ENCODE measurements at regions not wholly inside any gene's neighbourhood (a gene's known extent, or its start where the extent isn't known, plus 50 kb on each side); places are given as distances from the start of the nearest gene placed in this dataset.
A peak's percentile ranks its signal among the peaks of the same experiment; 100 is the strongest.

- no peak for DNase-seq
Measured at GRCh38 chr9:115210699-115211098, 92.7 kb upstream of the TNC start.

GRCh38 chr9:115211413-115212124, 93.6 kb upstream of the TNC start:
- no peak for DNase-seq

GRCh38 chr9:115212125-115212605, 94.2 kb upstream of the TNC start:
- DNase-seq, result no peak

DNA sequence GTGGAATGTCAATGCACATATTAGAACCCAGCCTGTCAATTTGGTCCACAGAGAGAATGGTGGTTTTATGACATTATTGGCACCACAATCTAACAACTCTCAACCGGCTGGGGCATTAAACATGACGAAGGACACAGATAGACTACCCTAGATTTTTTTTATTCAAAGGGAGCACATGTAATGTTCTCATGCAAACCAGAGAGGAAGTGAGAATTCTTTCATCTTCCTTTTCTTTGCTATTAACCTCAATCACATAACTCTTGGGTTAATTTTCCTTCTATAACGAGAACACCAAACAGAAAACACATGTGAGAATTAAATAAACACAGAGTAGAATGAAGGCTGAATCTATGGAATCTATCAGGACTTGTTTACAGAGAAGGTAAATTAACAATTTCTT, 94.9 kb upstream of the TNC start:
- DNase-seq, result no peak

DNA sequence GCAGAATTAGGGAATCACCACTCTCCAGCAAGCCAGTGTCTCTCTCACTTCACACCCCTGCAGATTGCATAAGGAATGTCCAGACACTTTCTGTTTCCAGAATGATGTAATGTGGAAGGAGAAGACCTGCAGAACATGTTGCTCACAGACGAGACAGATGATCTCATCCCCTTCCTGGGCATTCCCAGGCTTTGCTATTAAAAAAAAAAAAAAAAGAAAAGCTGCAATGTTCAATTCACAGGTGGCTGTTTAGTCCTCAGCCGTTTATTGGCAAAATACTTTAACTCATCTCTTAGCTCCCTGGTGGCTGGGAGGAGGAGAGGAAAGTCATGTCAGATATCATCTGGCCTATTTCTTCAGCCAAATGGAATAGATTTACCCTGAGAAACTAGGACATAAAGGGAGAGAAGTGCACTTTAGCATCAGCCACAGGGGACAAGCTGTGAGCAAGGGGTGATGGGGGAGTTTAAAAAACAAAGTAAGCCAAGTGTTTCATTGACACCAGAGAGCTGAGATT, 95.9 kb upstream of the TNC start:
- peak; percentile 20 for DNase-seq

GRCh38 chr9:115216873-115217272, 98.9 kb upstream of the TNC start:
- DNase-seq, result no peak

- DNase-seq, result no peak
Measured at GRCh38 chr9:115220319-115221005, 102.5 kb upstream of the TNC start.

DNA sequence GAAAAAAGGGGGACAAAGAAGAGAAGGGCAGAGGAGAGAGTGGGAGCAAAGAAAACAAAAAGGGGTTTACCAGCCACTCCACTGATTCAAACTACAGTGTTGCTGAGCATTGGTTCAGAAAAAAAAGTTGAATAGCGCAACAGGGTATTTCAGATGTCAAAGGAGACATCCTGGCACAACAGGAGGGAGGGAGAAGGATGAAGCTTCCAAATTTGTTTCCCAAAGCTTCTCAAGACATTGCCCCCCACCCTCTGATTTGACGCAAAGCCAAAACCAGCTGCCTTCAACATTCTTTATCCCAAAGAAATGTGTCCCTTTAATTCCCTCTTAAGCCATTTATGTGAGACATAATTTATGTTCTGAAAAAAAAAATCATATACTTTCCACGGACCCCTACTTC, 105.5 kb upstream of the TNC start:
- DNase-seq, result no peak

- DNase-seq, result no peak
Measured at GRCh38 chr9:115225459-115226116, 107.6 kb upstream of the TNC start.

DNA sequence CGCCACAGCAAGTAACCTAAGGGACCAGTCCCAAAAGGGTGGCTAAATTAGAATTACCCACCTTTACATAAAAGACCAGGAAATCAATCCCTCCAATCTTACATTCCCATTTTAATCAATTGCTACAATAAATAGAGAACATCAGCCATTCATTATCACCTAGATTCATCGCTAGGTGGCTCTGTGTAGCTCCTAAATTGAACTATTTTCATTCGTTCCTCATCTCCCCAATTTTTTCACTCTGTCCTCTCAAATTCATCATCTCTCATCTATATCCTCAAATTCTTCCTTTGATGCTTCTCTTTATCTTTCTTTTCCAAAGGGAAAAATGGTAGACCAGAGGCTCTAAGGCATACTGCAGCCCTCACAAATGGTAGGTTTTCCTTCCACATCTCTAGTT, 108.2 kb upstream of the TNC start:
- no peak for DNase-seq

GRCh38 chr9:115229496-115229895, 111.5 kb upstream of the TNC start:
- no peak for DNase-seq

- DNase-seq, result no peak
Measured at GRCh38 chr9:115230924-115231515, 113.1 kb upstream of the TNC start.

GRCh38 chr9:115232181-115232774, 114.3 kb upstream of the TNC start:
- no peak for DNase-seq

GRCh38 chr9:115234094-115234493, 116.1 kb upstream of the TNC start:
- no peak for DNase-seq

- no peak for DNase-seq
Measured at GRCh38 chr9:115235221-115235620, 117.3 kb upstream of the TNC start.

DNA sequence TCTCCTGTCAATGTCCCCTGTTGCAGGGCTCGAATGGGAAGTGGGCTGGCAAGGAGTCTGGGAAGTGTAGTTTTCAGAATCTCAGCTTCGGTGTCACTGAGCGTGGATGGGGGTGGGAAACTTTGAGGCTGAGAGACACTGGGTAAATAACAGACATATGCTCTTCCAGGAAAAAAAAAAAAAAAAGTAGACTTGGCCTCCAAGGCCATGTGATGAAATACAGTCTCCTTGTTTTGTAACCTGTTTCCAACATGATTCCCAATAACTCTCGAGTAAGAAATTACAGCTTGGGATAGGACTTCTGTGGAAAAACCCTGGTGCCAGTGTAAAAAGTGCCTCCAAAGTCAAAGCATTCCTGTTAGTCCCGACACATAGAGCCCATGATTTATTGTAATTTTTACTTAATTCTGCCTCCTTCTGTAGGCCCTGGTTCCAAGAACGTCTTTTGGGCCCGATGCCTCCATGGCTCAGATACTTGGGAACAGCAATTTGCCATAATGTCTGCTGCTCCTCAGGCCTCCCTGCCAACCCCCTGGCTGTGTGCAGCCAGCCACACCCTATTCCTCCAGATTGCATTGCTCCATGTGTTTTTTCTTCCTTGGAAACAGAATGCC, 119.5 kb upstream of the TNC start:
- DNase-seq, result no peak

DNA sequence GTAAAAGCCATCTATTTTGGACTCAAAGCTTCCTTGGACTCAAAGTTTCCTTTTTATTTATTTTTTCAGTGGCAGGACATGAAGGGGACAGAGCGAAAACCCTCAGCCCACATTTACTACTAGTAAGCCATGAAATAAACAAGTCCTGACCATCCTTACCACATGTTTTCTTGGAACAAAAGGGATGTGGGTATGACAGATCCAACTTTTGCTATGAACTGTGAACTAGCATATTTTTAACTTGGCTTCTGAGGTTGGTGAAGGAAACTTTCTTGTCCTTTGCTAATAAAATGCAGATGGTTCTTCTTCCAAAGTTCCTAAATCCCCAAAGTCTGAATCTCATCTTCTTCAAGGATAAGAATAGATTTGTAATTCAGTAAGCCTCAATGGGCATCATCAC, 122.7 kb upstream of the TNC start:
- DNase-seq, result no peak

- DNase-seq, result no peak
Measured at GRCh38 chr9:115241641-115242040, 123.7 kb upstream of the TNC start.

- no peak for DNase-seq
Measured at GRCh38 chr9:115249488-115249887, 131.5 kb upstream of the TNC start.

DNA sequence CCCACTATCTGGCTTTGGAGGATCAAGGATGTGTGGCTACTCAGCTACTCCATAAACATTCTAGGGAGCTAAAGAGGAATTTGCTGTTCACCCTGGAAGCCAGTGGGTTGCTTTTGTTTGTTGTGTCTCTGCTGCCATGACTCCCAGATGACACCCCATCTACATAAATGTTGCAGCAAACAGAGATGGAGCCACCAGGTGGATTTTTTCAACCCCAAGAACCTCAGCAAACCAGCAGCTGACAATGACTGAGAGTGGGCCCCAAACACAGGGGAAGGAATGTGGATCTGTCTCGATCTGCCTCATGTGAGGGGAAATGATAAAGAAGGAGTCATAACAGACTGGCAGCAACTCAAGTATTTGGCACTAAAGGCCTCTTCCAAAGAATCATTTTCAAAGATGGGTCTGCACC, 132.7 kb upstream of the TNC start:
- no peak for DNase-seq

DNA sequence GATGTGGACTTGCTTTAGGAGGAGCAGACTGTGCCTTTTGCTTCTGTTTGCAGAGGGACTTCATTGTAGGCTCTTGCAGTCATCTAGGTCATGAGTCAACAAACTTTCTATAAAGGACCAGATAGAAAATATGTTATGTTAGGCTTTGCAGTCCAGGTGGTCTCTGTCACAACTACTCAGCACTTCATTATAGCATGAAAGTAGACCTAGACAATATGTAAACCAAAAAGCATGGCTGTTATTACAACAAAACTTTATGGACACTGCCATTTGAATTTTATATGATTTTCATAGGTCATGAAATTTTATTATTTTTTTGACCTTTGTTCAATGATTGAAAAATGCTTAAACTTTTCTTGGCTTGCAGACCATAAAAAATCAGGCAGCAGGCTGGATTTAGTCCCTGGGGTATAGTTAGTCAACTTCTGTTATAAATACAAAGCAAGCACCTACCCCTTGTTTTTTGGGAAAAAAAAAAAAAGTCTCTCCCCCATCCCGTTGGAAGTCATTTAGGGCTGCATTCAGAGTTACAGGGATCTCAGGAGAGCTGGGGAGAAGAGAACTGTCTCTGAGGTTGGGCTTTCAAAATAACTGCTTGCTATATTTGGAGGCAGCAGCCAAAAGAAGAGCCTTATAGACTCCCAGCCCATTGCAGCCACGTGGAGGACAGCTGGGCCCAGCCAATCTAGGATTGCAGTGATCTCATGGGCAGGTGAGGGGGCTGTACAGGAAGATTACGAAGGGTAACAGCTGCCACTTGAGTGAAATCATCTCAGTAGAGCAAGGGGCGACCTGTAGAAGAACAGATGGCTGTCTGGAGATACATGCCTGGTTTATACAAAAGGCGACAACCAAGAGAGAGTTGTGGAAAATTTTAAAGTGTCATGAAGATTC, 136.6 kb upstream of the TNC start:
- DNase-seq, result peak; percentile 92
